Prostate gland (tissue), 2 donors: ENCODE measurements at regions not wholly inside any gene's neighbourhood (a gene's known extent, or its start where the extent isn't known, plus 50 kb on each side); places are given as distances from the start of the nearest gene placed in this dataset.

Experiments used
- DNase-seq: peaks from one replicate; pipeline ENCODE4 v3.0.0-alpha.2; 2019; ENCODE audit warnings: low spot score
- H3K27ac ChIP-seq, 2 donors: fragments of 200-600 bp; sonication (generic); 2 replicates each; pipeline ENCODE4 v1.5.1; 2017 to 2019
- H3K27me3 ChIP-seq: fragments of 200-600 bp; sonication (generic); replicated peaks from 2 replicates; pipeline ENCODE4 v1.5.1; 2019; ENCODE audit not compliant: insufficient read depth
- H3K36me3 ChIP-seq, 2 donors: fragments of 200-600 bp; sonication (generic); 1 replicate in 1 of 2; 2 replicates in 1 of 2; pipeline versions ENCODE4 v1.5.1 to v1.8.1; 2017 to 2019
- H3K4me1 ChIP-seq: fragments of 200-600 bp; sonication (generic); replicated peaks from 2 replicates; pipeline ENCODE4 v1.5.1; 2019
- H3K4me3 ChIP-seq, 2 donors: fragments of 200-600 bp; sonication (generic); 2 replicates each; pipeline ENCODE4 v1.5.1; 2017 to 2019
- H3K9me3 ChIP-seq: fragments of 200-600 bp; sonication (generic); 2 replicates; pipeline ENCODE4 v1.5.1; 2017
- POLR2A ChIP-seq: fragments of 450-650 bp; IDR thresholded peaks from one replicate; pipeline ENCODE4 v1.6.1; 2016; ENCODE audit warnings: antibody characterized with exemption, mild to moderate bottlenecking
- POLR2AphosphoS5 ChIP-seq: sonication (generic); formaldehyde crosslinking; IDR thresholded peaks from one replicate; pipeline ENCODE4 v1.6.1; 2017; ENCODE audit warnings: antibody characterized with exemption
- WGBS: methylation state at CpG from one replicate; pipeline ENCODE4 v1.1.5; 2018; 5-methylcytosine and 5-hydroxymethylcytosine counted together
- intact Hi-C: fragments of 100-400 bp; cut with DNase I; formaldehyde crosslinking; loops from one replicate; pipeline ENCODE4 v1.14.2; 2022
- TF ChIP-seq, protein P1 (sequence below), 4 experiments: fragments of 200-600 bp in 2 of 4; fragments of 450-650 bp in 2 of 4; sonication (generic) in 2 of 4; IDR thresholded peaks; 1 replicate in 3 of 4; 2 replicates in 1 of 4; pipeline ENCODE4 v1.5.1; 2016 to 2019; ENCODE audit warnings: antibody characterized with exemption in 4 of 4, mild to moderate bottlenecking in 2 of 4, moderate library complexity in 2 of 4

GRCh38 chr21:35201799-35202198, 152.7 kb upstream of the RUNX1 start:
- Histone ChIP-seq H3K27ac (no peak overlapping the region), H3K4me1 (no peaks in the 10 kb centered on the region), H3K9me3 (no peaks in the 10 kb centered on the region), H3K27me3 (peaks cover 2% of the 10 kb centered on the region), H3K36me3 (no peaks in the 10 kb centered on the region), H3K4me3 (no peak overlapping the region)
- intact Hi-C loops, result loop anchor here (5.0 kb wide), 1 partner anchor 309 kb away; no protein-coding TSS in a partner anchor
- no peak for DNase-seq
- TF ChIP-seq POLR2AphosphoS5 (no peak), POLR2A (no peak)
- TF ChIP-seq, protein P1, sequence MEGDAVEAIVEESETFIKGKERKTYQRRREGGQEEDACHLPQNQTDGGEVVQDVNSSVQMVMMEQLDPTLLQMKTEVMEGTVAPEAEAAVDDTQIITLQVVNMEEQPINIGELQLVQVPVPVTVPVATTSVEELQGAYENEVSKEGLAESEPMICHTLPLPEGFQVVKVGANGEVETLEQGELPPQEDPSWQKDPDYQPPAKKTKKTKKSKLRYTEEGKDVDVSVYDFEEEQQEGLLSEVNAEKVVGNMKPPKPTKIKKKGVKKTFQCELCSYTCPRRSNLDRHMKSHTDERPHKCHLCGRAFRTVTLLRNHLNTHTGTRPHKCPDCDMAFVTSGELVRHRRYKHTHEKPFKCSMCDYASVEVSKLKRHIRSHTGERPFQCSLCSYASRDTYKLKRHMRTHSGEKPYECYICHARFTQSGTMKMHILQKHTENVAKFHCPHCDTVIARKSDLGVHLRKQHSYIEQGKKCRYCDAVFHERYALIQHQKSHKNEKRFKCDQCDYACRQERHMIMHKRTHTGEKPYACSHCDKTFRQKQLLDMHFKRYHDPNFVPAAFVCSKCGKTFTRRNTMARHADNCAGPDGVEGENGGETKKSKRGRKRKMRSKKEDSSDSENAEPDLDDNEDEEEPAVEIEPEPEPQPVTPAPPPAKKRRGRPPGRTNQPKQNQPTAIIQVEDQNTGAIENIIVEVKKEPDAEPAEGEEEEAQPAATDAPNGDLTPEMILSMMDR (IDR thresholded peaks at IDR 0.05), result no peak

- intact Hi-C loops, result loop anchor here (5.0 kb wide), 1 partner anchor 309 kb away; no protein-coding TSS in a partner anchor
- no peaks in the 10 kb centered on the region for H3K4me1 ChIP-seq
- no peaks in the 10 kb centered on the region for H3K36me3 ChIP-seq
- H3K9me3 ChIP-seq, result no peaks in the 10 kb centered on the region
- no peak overlapping the region for H3K27ac ChIP-seq
- H3K4me3 ChIP-seq, result no peak overlapping the region
- no peak for TF ChIP-seq POLR2A
- TF ChIP-seq, protein P1 (IDR thresholded peaks at IDR 0.05), result no peak
- TF ChIP-seq POLR2AphosphoS5, result no peak
- WGBS, result 88% methylated on average over 2 of the region's 2 CpGs
- H3K27me3 ChIP-seq, result peaks cover 2% of the 10 kb centered on the region
- no peak for DNase-seq
These were observed 152.2 kb upstream of the RUNX1 start for GRCh38 chr21:35201288-35201687.

- Histone ChIP-seq H3K9me3 (no peaks in the 10 kb centered on the region), H3K27me3 (peaks cover 2% of the 10 kb centered on the region), H3K27ac (no peak overlapping the region), H3K36me3 (no peaks in the 10 kb centered on the region), H3K4me1 (no peaks in the 10 kb centered on the region), H3K4me3 (no peak overlapping the region)
- no peak for TF ChIP-seq POLR2AphosphoS5
- no peak for TF ChIP-seq POLR2A
- TF ChIP-seq, protein P1 (IDR thresholded peaks at IDR 0.05), result no peak
- intact Hi-C loops, result loop anchor here (5.0 kb wide), 1 partner anchor 307 kb away; no protein-coding TSS in a partner anchor
- WGBS, result 78% methylated on average over 1 of the region's 1 CpG
- DNase-seq, result no peak
These were observed 150.6 kb upstream of the RUNX1 start for GRCh38 chr21:35199733-35200015.

DNA sequence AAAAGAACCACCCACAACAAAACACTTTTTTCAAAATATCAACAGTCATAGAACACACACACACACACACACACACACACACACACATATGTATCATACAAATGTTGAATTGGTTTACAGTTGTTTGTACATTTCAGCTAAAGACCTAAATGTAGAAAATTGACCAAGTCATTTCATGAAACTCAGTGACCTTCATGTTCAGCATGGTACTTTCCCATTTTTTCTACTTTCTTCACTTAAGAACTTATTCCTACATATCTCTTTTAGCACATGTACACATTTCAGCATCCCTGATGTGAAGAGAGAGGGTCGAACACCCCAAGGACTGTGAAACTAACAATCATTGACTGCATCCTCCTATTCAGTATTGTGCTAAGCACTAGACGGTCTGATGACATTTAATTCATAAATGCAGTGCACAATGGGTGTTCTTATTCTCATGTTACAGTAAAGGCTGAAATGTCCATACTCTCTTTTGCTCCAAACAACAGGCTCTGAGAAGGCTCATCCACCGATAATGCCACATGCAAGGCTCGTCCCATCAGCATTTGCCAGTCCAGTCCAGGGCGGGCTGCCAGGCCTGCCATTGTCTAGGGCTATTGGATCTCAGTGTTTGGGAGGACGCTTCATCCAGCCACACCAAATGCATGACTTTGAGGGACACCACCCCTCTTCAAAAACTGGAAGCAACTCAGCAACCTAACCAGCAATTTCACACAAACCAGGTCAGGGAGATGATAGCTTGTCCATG, 150.1 kb upstream of the RUNX1 start:
- no peaks in the 10 kb centered on the region for H3K36me3 ChIP-seq
- DNase-seq, result no peak
- 91% methylated on average over 6 of the region's 6 CpGs for WGBS
- no peaks in the 10 kb centered on the region for H3K4me1 ChIP-seq
- no peaks in the 10 kb centered on the region for H3K9me3 ChIP-seq
- H3K4me3 ChIP-seq, result no peak overlapping the region
- no peak overlapping the region for H3K27ac ChIP-seq
- H3K27me3 ChIP-seq, result peaks cover 2% of the 10 kb centered on the region
- TF ChIP-seq POLR2A, result no peak
- TF ChIP-seq, protein P1 (IDR thresholded peaks at IDR 0.05), result no peak
- no peak for TF ChIP-seq POLR2AphosphoS5
- intact Hi-C loops, result no loop called here

DNA sequence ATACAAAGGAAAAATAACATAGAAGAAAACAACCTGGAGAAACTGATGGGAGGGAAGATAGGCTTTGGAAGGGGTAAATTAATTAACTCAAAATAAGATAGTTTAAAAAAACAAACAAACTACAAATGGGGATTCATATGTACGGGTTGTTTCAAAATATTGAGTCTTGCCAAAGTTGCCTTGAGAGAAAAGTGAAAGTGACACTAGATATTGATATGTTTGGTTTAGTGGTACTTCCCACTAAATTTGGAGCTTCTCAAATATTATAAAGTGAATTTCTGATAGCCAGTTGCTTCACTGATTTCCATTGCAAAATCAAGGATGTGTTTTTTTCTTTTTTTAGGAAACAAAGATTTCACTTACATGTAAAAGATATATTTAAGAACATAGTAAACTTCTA, 149.5 kb upstream of the RUNX1 start:
- no peak for DNase-seq
- TF ChIP-seq, protein P1 (IDR thresholded peaks at IDR 0.05), result no peak
- TF ChIP-seq POLR2A, result no peak
- no peak for TF ChIP-seq POLR2AphosphoS5
- Histone ChIP-seq H3K4me3 (no peak overlapping the region), H3K27me3 (peaks cover 2% of the 10 kb centered on the region), H3K9me3 (no peaks in the 10 kb centered on the region), H3K27ac (no peak overlapping the region), H3K4me1 (no peaks in the 10 kb centered on the region), H3K36me3 (no peaks in the 10 kb centered on the region)
- WGBS, result 73% methylated on average over 1 of the region's 1 CpG
- intact Hi-C loops, result no loop called here
